ENCODE measurements at regions not wholly inside any gene's neighbourhood (a gene's known extent, or its start where the extent isn't known, plus 50 kb on each side); places are given as distances from the start of the nearest gene placed in this dataset.

DNA sequence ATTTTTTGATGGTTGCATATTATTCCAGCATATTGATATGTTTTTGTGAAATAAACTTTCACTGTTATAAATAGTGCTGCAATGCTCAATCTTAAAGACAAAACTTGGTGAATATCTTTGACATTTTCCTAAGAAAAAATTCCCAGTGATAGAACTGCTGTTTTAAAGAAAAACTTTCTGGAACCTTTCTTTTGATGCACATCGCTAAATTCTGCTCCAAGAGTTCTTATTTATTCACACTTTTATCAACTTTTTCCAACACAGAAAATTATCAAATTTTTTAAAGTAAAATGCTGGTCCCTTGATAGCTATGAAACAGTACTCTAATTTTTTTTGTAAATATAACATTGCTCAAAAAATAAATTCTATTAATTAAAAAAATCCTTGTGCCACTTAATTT, 196.6 kb downstream of the HS3ST3A1 start:
- DNase-seq (ENCODE audit: low spot score), result no peak

DNA sequence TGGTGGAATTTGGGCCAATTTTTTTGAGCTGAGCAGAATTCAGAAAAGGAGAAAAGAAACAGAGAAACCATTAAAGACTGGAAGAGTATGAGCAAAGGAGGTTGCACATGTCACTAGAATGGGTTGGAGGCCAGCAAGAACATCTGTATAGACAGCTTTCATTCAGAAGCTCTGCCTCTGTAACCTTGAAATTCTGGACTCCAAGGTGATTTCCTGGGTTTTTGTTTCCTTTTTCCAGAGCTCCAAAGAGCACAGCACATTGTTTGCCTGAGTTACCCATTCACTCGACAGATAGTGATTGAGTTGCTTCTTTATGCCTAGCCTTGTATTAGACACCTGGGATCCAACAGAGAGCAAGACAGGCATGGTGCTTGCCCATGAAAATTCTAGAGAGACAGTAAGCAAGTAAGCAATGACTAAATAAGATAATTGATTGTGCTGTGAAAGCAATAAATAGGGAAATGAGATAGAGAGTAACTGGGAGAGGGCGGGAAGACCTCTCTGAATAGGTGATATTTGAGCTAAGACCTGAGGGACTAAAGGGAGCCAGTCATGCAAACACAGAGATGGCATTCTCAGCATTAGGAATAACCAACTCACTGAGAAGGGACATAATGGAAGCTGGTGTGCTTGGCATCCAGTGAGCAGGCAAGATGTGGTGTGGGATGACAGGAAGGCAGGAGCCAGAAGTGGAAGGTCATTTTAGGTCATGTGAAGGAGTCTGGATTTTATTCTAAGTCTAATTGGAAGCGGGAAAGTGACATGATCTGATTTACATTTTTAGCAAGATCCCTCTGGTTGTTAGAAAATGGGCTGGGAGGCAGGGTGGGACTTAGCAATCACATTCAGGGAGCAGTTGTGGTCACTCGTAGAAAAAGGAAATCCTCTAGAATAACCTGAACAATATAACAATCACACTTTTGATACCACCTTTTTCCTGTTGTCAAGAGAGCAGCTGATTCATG, 197.5 kb downstream of the HS3ST3A1 start:
- no peak for DNase-seq (ENCODE audit: low spot score)

GRCh38 chr17:13400491-13400890, 201.2 kb downstream of the HS3ST3A1 start:
- DNase-seq (ENCODE audit: low spot score), result no peak

GRCh38 chr17:13398853-13399252, 202.9 kb downstream of the HS3ST3A1 start:
- no peak for DNase-seq (ENCODE audit: low spot score)

DNA sequence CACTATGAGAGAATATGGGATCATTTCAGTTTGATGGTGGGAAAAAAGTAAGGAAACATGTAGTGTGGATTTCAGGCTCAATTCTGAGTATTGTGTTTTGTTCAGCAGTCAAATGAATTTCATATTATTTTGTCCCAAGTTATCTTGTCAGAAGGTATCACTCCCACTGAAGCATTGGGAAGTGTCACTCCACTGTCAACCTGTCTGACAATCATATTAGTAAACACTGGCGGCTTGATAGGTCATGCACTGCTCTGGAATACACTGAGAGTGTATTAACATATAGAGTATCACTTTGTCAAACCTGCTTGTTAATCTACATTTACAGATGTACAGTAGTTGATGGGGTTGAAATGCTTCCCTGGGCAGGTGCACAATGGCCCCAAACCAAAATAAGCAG, 203.6 kb downstream of the HS3ST3A1 start:
- DNase-seq (ENCODE audit: low spot score), result no peak

- no peak for DNase-seq (ENCODE audit: low spot score)
Observed at GRCh38 chr17:13395862-13396261, 205.9 kb downstream of the HS3ST3A1 start.

DNA sequence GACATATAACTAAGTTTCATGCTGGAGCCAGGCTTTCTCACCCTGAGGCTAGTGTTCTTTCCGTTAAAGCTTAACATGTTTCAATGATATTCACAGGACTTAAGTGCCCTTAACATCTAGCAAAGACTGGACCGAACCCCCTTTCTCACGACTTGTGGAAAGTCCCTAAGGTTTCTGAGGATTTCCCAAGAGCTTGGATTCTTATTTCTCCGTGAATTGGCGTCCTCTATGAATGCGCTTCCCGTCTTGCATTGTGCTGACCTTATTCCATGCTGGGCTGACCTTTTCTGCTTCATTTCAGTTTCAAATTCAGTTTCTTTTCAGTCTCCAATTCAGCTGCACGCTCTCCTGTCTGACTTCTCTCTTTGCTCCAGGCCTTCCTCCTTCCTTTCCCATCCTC, 206.4 kb downstream of the HS3ST3A1 start:
- no peak for DNase-seq (ENCODE audit: low spot score)

- DNase-seq (ENCODE audit: low spot score), result no peak
Observed at GRCh38 chr17:13393841-13394710, 207.7 kb downstream of the HS3ST3A1 start.

- no peak for DNase-seq (ENCODE audit: low spot score)
Observed at GRCh38 chr17:13387952-13388351, 213.8 kb downstream of the HS3ST3A1 start.

DNA sequence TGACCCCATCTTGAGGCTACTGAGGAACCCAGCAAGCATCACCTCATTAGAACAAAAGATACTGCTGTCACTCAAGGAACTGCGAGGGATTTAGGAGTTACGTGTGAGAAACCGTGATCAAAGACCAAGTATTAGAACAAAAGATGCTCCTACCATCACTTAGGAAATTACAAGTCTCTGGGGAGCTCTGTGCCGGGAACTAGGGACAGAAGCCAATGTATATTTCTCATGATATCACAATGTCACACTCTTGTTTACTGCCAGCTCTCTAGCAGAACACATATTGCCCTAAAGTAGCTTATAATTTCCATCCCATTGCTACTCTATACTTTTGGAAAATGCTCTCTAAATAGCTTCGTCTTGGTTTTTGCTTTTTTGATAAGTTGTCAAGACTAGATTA, 214.5 kb downstream of the HS3ST3A1 start:
- no peak for DNase-seq (ENCODE audit: low spot score)

DNA sequence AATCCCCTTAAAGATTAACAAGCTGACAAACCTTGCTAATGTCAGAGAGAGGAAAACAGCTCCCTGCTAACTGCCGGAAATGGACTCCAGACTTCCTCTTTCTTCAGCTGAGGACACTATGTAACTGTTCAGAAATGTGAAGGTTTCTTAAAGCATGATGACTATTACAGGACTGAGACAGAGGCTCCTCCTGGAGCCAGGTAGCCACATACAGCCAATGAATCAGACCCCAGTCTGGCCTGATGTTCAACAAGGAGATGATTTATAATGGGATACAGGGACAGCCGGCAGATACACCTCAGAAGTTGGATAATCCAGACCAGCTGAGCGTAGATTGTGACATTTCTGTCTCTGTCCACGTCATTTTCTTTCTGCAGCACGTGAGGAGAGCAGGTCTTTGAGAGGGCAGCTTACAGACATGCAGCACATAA, 216.2 kb downstream of the HS3ST3A1 start:
- DNase-seq (ENCODE audit: low spot score), result peak; percentile 23

DNA sequence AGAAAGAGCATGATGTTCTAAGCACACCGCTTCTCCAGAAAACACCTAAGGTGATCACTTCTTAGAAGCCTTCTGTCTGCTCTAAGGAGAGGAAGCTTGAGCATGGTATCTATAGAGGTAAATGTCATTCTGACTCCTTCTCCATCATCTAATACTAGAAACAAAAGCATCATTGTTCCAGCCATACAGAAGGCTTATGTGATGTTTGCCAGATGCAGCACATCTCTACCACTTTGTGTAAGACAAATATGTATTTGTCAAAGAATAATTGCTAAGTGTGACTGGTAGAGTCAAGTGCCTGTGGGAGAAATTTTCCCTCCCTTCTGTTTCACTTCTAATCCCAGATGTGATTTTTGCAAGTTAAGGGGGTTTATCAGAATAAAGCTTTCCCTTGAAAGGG, 217.1 kb downstream of the HS3ST3A1 start:
- DNase-seq (ENCODE audit: low spot score), result peak; percentile 62

- no peak for DNase-seq (ENCODE audit: low spot score)
Observed at GRCh38 chr17:13378361-13378760, 223.4 kb downstream of the HS3ST3A1 start.

GRCh38 chr17:13374203-13375143, 227.3 kb downstream of the HS3ST3A1 start:
- peak; percentile 28 for DNase-seq (ENCODE audit: low spot score)

GRCh38 chr17:13372432-13372831, 229.3 kb downstream of the HS3ST3A1 start:
- DNase-seq (ENCODE audit: low spot score), result peak; percentile 12

DNA sequence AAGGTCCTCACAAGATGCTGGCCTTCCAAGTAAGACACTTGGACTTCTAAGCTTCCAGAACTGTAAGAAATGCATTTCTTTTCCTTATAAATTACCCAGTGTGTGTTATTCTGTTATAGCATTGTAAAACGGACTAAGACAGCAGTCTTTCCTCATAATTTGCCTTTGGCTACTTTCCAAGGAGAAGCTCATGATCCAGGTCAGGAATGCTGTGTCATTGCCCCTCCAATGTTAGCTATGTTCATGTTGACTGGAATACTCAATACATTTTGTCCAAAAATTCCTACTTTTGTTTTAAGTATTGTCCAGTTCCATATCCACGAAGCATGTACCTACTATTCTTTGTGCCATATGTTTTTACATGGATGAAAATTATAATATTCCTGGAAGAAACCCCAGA, 234.6 kb downstream of the HS3ST3A1 start:
- no peak for DNase-seq (ENCODE audit: low spot score)

- DNase-seq (ENCODE audit: low spot score), result no peak
Observed at GRCh38 chr17:13365331-13365730, 236.4 kb downstream of the HS3ST3A1 start.

DNA sequence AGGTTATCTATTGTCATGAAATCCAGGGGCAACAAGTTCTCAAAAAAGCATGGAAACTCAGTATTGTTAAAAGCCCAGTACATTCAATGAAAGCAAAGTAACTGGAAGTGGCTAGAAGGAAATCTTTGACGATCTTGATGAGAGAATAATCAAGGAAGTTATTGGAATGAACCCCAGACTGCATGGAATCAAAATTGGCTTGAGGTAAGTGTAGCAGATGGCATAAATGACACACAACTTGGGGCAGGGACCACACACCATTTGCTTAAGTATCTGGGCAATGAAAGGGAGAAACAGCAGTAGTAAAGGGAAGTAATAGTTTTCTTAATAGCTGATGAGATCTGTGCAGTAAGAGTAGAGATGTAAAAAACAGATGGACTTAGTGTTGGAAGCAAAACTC, 238.0 kb downstream of the HS3ST3A1 start:
- no peak for DNase-seq (ENCODE audit: low spot score)

DNA sequence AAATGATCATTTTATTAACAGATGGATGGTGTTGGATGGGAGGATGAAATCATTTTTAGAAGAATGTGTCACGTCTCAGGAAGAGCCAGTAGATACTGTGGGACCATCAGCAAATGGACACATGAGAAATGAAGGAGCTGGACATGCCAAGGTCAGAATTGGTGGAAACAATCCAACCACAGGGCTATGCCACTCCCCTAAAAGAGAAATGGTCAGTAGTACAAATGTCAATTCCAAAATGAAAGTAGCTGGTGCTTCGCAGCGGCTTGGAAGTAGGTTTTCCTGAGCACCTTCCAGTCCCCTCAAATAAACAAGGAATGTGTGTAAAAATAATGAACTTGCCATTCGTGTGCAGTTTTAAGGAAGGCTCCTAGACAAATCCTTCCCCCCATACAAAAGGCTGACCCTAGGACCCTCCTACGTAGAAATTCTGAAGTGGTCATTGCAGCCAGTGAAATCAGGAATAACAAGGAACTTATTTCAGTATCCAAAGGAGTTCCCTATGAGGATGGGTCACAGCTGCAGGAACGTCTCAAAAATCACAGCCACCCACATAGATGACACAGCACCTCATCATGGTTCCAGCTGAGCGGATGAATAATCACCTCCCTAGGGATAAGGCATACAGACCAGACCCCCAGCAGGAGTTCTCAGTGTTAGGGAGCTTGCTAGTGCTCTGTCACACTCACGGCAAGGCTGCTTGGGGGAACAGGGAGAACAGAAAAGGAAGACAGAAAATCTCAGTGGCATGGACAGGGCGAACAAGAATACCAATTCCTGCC, 239.2 kb downstream of the HS3ST3A1 start:
- DNase-seq (ENCODE audit: low spot score), result no peak

- no peak for DNase-seq (ENCODE audit: low spot score)
Observed at GRCh38 chr17:13359774-13360173, 242.0 kb downstream of the HS3ST3A1 start.

- no peak for DNase-seq (ENCODE audit: low spot score)
Observed at GRCh38 chr17:13355054-13355453, 246.7 kb downstream of the HS3ST3A1 start.

All from pons (tissue), 1 donor.